Gastrocnemius medialis (tissue), 4 donors: ENCODE measurements at regions not wholly inside any gene's neighbourhood (a gene's known extent, or its start where the extent isn't known, plus 50 kb on each side); places are given as distances from the start of the nearest gene placed in this dataset.

ENCODE experiments used
- ATAC-seq, 2 donors: fragments of 150-250 bp; one replicate each; pipeline ENCODE4 v1.9.1; 2016
- DNase-seq, 2 donors: peaks; one replicate each; pipeline ENCODE4 v3.0.0-alpha.2; 2019
- H3K27ac ChIP-seq, 4 donors: fragments of 200-600 bp; sonication (generic); 1 replicate in 1 of 4; 2 replicates in 3 of 4; pipeline ENCODE4 v1.5.1; 2016 to 2018; ENCODE audit warnings: mild to moderate bottlenecking in 2 of 4, moderate library complexity in 1 of 4
- H3K27me3 ChIP-seq, 3 donors: fragments of 200-600 bp; sonication (generic) in 2 of 3; 1 replicate in 1 of 3; 2 replicates in 2 of 3; pipeline versions ENCODE4 v1.5.1 to v1.6.0; 2016 to 2019; ENCODE audit warnings: mild to moderate bottlenecking in 1 of 3, moderate library complexity in 1 of 3
- H3K36me3 ChIP-seq, 2 donors: fragments of 200-600 bp; sonication (generic) in 1 of 2; one replicate each; pipeline ENCODE4 v1.5.1; 2017 to 2018
- H3K4me1 ChIP-seq, 2 donors: fragments of 200-600 bp; sonication (generic) in 1 of 2; one replicate each; pipeline ENCODE4 v1.5.1; 2016 to 2017; ENCODE audit warnings: mild to moderate bottlenecking in 2 of 2
- H3K4me3 ChIP-seq, 4 donors: fragments of 200-600 bp; sonication (generic) in 3 of 4; 1 replicate in 1 of 4; 2 replicates in 3 of 4; pipeline ENCODE4 v1.5.1; 2016 to 2019; ENCODE audit warnings: mild to moderate bottlenecking in 2 of 4
- H3K9me3 ChIP-seq, 3 donors: fragments of 200-600 bp; sonication (generic) in 2 of 3; 1 replicate in 1 of 3; 2 replicates in 2 of 3; pipeline ENCODE4 v1.5.1; 2016 to 2019
- CTCF ChIP-seq, 5 experiments: fragments of 450-650 bp in 3 of 5; fragments of 200-600 bp in 2 of 5; sonication (generic) in 2 of 5; IDR thresholded peaks in 4 of 5; conservative IDR thresholded peaks in 1 of 5; 1 replicate in 4 of 5; 2 replicates in 1 of 5; pipeline ENCODE4 v1.5.1; 2016 to 2019; ENCODE audit warnings: antibody characterized with exemption in 5 of 5, mild to moderate bottlenecking in 3 of 5, moderate library complexity in 3 of 5
- POLR2A ChIP-seq, 2 donors: fragments of 450-650 bp; IDR thresholded peaks; one replicate each; pipeline ENCODE4 v1.6.1; 2017; ENCODE audit warnings: antibody characterized with exemption in 2 of 2, mild to moderate bottlenecking in 2 of 2, moderate library complexity in 2 of 2
- in situ Hi-C, 4 donors: fragments of 200-750 bp; cut with MboI; loops; one replicate each; pipeline versions ENCODE4 v1.15.0 to v1.8.0; 2017; ENCODE audit warnings: low sequenced_read_pairs in 4 of 4
- intact Hi-C: fragments of 100-400 bp; cut with DNase I; formaldehyde crosslinking; loops from one replicate; pipeline ENCODE4 v1.15.1; 2023; ENCODE audit warnings: low total_unique reads

GRCh38 chr4:57777876-57778275, 667.7 kb upstream of the IGFBP7 start:
- H3K27ac ChIP-seq = no peak overlapping the region
- intact Hi-C loops (no loop called here), in situ Hi-C loops (no loop called here)
- no peak for DNase-seq
- ATAC-seq = no peak
- H3K27me3 ChIP-seq = no peaks in the 10 kb centered on the region
- no peaks in the 10 kb centered on the region for H3K9me3 ChIP-seq
- TF ChIP-seq CTCF (IDR thresholded peaks at IDR 0.05 in 4 of 5, conservative IDR thresholded peaks at IDR 0.05 in 1 of 5) (no peak), POLR2A (IDR thresholded peaks at IDR 0.05) (no peak)
- no peaks in the 10 kb centered on the region for H3K4me1 ChIP-seq
- H3K36me3 ChIP-seq = no peaks in the 10 kb centered on the region
- no peak overlapping the region for H3K4me3 ChIP-seq

GRCh38 chr4:57774681-57775080, 664.5 kb upstream of the IGFBP7 start:
- DNase-seq = no peak
- Histone ChIP-seq H3K27ac (no peak overlapping the region), H3K4me1 (no peaks in the 10 kb centered on the region), H3K36me3 (no peaks in the 10 kb centered on the region), H3K9me3 (no peaks in the 10 kb centered on the region), H3K27me3 (no peaks in the 10 kb centered on the region), H3K4me3 (no peak overlapping the region)
- no peak for ATAC-seq
- TF ChIP-seq POLR2A (IDR thresholded peaks at IDR 0.05) = no peak
- TF ChIP-seq CTCF (IDR thresholded peaks at IDR 0.05 in 4 of 5, conservative IDR thresholded peaks at IDR 0.05 in 1 of 5) = no peak
- intact Hi-C loops (no loop called here), in situ Hi-C loops (no loop called here)

DNA sequence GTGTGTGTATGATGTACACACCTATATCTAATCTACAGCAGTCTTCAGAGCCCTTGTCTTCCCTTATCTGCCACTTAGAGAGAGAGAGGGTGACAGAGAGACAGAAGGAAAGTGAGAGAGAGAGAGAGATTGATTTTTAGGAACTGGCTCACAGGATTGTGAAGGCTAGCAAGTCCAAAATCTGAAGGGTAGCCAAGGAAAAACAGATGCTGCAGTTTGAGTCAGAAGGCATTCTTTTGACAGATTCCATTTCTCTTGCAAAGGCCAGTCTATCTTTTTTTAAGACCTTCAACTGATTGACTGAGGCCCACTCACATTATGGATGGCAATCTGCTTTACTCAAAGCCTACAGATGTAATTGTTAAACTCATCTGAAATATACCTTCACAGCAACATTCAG, 664.0 kb upstream of the IGFBP7 start:
- no peaks in the 10 kb centered on the region for H3K4me1 ChIP-seq
- DNase-seq (no peak), ATAC-seq (no peak)
- no peak overlapping the region for H3K4me3 ChIP-seq
- intact Hi-C loops = no loop called here
- H3K27me3 ChIP-seq = no peaks in the 10 kb centered on the region
- H3K9me3 ChIP-seq = no peaks in the 10 kb centered on the region
- no peak overlapping the region for H3K27ac ChIP-seq
- no peaks in the 10 kb centered on the region for H3K36me3 ChIP-seq
- in situ Hi-C loops = no loop called here
- TF ChIP-seq POLR2A (IDR thresholded peaks at IDR 0.05) (no peak), CTCF (IDR thresholded peaks at IDR 0.05 in 4 of 5, conservative IDR thresholded peaks at IDR 0.05 in 1 of 5) (no peak)

GRCh38 chr4:57766341-57766740, 656.2 kb upstream of the IGFBP7 start:
- Histone ChIP-seq H3K27ac (no peak overlapping the region), H3K4me3 (no peak overlapping the region), H3K9me3 (no peaks in the 10 kb centered on the region), H3K36me3 (no peaks in the 10 kb centered on the region), H3K4me1 (no peaks in the 10 kb centered on the region), H3K27me3 (no peaks in the 10 kb centered on the region)
- DNase-seq (no peak), ATAC-seq (no peak)
- in situ Hi-C loops = no loop called here
- intact Hi-C loops = no loop called here
- TF ChIP-seq POLR2A (IDR thresholded peaks at IDR 0.05) (no peak), CTCF (IDR thresholded peaks at IDR 0.05 in 4 of 5, conservative IDR thresholded peaks at IDR 0.05 in 1 of 5) (no peak)

GRCh38 chr4:57764856-57765255, 654.7 kb upstream of the IGFBP7 start:
- no peak for TF ChIP-seq CTCF (IDR thresholded peaks at IDR 0.05 in 4 of 5, conservative IDR thresholded peaks at IDR 0.05 in 1 of 5)
- no peak for TF ChIP-seq POLR2A (IDR thresholded peaks at IDR 0.05)
- no peak overlapping the region for H3K27ac ChIP-seq
- no peaks in the 10 kb centered on the region for H3K4me1 ChIP-seq
- no peaks in the 10 kb centered on the region for H3K27me3 ChIP-seq
- in situ Hi-C loops (no loop called here), intact Hi-C loops (no loop called here)
- H3K36me3 ChIP-seq = no peaks in the 10 kb centered on the region
- no peaks in the 10 kb centered on the region for H3K9me3 ChIP-seq
- no peak overlapping the region for H3K4me3 ChIP-seq
- ATAC-seq (no peak), DNase-seq (no peak)
